HG02970 (cell line): ENCODE measurements at regions not wholly inside any gene's neighbourhood (a gene's known extent, or its start where the extent isn't known, plus 50 kb on each side); places are given as distances from the start of the nearest gene placed in this dataset.
"Not testable (repeated sequence)": the region's sequence is repeated elsewhere in the genome, so short reads cannot be mapped to it uniquely, and the experiment has no call there.

ENCODE experiments used
- ATAC-seq: cut with Tn5 transposase; IDR thresholded peaks from one replicate; pipeline ENCODE4 v1.9.1; 2021; ENCODE audit warnings: mild to moderate bottlenecking, moderate library complexity, moderate number of reproducible peaks; ENCODE audit not compliant: unreplicated experiment, low FRiP score

- no peak for ATAC-seq
These were observed 201.8 kb upstream of the ATP5MC3 start for GRCh38 chr2:175383286-175383685.

- no peak for ATAC-seq
These were observed 192.2 kb upstream of the ATP5MC3 start for GRCh38 chr2:175373729-175374128.

GRCh38 chr2:175372704-175373701 is 191.5 kb upstream of the ATP5MC3 start:
- ATAC-seq = no peak

- ATAC-seq = no peak
These were observed 189.9 kb upstream of the ATP5MC3 start for GRCh38 chr2:175371378-175371777.

- no peak for ATAC-seq
These were observed 185.3 kb upstream of the ATP5MC3 start for GRCh38 chr2:175366815-175367214.

GRCh38 chr2:175363699-175364098 is 182.2 kb upstream of the ATP5MC3 start:
- no peak for ATAC-seq

- no peak for ATAC-seq
These were observed 180.8 kb upstream of the ATP5MC3 start for GRCh38 chr2:175362331-175362730.

GRCh38 chr2:175359710-175360109 is 178.2 kb upstream of the ATP5MC3 start:
- no peak for ATAC-seq

- no peak for ATAC-seq
These were observed 175.4 kb upstream of the ATP5MC3 start for GRCh38 chr2:175356901-175357300.

GRCh38 chr2:175355246-175355645 is 173.7 kb upstream of the ATP5MC3 start:
- ATAC-seq = no peak

GRCh38 chr2:175353275-175353674 is 171.8 kb upstream of the ATP5MC3 start:
- ATAC-seq = no peak

- no peak for ATAC-seq
These were observed 170.0 kb upstream of the ATP5MC3 start for GRCh38 chr2:175351512-175351911.

GRCh38 chr2:175350105-175350504 is 168.6 kb upstream of the ATP5MC3 start:
- no peak for ATAC-seq

GRCh38 chr2:175342085-175342484 is 160.6 kb upstream of the ATP5MC3 start:
- ATAC-seq = no peak

- no peak for ATAC-seq
These were observed 148.7 kb upstream of the ATP5MC3 start for GRCh38 chr2:175330195-175330594.

GRCh38 chr2:175326801-175327200 is 145.3 kb upstream of the ATP5MC3 start:
- no peak for ATAC-seq

GRCh38 chr2:175326164-175326563 is 144.7 kb upstream of the ATP5MC3 start:
- ATAC-seq = not testable (repeated sequence)

GRCh38 chr2:175323162-175323561 is 141.7 kb upstream of the ATP5MC3 start:
- ATAC-seq = no peak

- ATAC-seq = no peak
These were observed 137.0 kb upstream of the ATP5MC3 start for GRCh38 chr2:175318542-175318941.

- no peak for ATAC-seq
These were observed 136.2 kb upstream of the ATP5MC3 start for GRCh38 chr2:175317751-175318150.

- ATAC-seq = no peak
These were observed 130.6 kb upstream of the ATP5MC3 start for GRCh38 chr2:175312137-175312536.
